Stimulated activated CD8-positive, alpha-beta memory T cell treated with anti-CD3 and anti-CD28 coated beads, Interleukin-12 subunit alpha, Interleukin-12 subunit beta, amount 100 ng/mL, for 4 hours (primary cell): ENCODE measurements at regions not wholly inside any gene's neighbourhood (a gene's known extent, or its start where the extent isn't known, plus 50 kb on each side); places are given as distances from the start of the nearest gene placed in this dataset.
"Not testable (repeated sequence)": the region's sequence is repeated elsewhere in the genome, so short reads cannot be mapped to it uniquely, and the experiment has no call there.

Source experiments
- DNase-seq: peaks from one replicate; pipeline ENCODE4 v3.0.0-alpha.2; 2020; ENCODE audit warnings: low read depth

DNA sequence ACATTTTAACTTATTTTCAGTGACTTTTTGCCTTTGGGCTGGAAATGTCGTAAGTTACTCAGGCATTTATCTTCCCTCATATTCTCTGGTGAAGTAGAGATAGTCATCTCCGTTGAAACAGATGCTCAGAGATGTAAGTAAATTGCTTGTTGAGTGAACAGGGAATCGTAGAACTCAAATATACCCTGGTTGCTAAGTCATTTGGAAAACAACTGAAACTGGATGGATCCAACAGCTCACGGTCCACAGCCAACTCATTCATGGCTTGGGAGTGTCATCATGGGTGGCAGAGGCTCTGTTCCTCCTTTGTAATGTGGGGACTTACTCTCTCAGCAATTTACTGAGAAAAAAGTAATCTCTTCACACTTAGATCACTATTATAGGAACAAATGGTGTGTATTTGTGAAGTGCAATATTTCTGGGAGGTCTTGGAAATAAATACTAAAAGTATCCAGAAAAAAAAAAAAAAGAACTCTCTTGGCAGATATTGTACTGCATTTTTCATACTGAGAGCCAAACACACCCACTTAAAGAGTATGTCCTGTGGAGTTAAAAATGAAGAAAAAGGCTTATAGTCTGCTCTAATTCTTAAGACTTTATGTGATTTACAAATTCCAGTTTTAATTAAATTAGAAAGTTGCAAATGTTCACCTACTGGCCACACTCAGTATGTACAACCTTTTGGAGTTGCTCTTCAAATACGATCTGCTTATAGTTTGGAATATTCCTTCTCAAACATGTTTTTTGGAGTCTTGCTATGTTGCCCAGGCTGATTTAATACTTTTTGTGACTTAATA lies 107.4 kb downstream of the LEPR start:
- no peak for DNase-seq

DNA sequence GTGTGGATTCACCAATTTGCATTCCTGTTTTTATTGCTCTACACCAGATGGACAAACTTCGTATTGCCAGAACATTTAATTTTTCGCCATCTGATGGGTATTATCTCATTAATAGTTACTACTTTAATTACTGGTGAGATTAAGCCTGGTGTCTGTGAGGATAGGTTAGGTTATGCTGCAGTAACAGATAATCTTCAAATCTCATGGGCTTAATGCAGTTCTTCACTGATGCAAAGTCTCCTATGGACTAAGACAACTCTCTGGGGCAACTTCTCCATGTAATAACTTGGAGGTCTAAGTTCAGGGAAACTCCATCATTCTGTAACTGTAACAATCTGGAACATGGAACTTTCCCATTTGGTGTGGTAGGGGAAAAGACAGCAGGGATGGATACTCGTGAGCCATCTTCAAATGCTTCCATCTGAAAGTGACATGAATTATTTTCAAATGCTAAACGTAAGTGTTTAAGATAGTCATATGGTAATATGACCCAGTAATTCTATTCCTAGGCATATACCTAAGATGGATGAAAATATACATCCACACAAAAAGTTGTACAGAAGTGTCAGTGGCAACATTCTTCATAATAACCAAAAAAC lies 111.6 kb downstream of the LEPR start:
- DNase-seq, result no peak

DNA sequence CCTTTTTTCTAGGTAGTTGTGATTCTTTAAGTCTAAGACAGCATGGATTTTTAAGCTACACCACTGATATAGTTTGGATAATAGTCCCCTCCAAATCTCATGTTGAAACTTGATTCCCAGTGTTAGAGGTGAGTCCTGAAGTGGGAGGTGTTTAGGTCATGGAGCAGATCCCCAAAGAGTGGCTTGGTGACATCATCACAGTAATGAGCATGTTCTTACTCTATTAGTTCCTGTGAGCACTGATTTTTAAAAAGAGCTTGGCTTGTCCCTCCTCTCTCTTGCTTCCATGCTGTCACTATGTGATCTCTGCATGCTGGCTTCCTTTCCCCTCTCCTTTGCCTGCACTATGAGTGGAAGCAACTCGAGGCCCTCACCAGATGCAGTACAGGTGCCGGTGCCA lies 115.5 kb downstream of the LEPR start:
- no peak for DNase-seq

DNA sequence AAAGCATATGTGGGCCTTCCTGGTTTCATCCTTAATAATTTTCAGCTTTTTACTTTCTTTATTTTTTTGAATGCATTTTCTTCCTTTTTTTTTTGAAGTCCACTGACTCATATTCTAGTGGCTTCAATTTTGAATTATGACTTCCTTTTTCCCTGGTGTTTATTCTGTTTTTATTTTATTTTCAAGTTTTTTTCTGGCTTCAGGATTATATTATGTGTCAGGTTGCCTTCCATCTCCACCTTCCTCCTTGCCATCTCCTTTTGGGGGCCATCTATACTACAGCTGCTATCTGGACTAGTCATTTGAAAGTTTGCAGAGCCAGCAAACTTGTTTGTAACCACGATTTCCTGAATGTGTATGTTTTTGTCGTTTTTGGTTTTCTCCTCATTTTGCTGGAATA lies 117.6 kb downstream of the LEPR start:
- DNase-seq, result no peak

DNA sequence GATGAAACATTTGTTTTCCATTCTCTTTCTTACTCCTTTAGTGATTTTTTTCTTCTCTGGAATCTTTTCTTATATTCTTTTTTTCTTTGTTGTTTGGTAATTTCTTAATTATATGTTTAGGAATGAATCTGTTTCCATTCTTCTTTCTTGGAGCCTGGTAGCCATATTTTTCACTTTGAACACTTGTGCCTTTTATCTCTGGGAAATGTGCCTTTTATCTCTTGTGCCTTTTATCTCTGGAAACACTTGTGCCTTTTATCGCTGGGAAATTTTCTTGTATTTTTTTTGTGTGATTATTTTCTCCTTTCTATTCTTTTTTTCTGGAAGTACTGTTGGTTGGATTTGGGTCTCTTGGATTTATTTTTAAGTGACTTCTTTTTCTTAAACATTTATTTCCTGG lies 118.2 kb downstream of the LEPR start:
- DNase-seq, result no peak

DNA sequence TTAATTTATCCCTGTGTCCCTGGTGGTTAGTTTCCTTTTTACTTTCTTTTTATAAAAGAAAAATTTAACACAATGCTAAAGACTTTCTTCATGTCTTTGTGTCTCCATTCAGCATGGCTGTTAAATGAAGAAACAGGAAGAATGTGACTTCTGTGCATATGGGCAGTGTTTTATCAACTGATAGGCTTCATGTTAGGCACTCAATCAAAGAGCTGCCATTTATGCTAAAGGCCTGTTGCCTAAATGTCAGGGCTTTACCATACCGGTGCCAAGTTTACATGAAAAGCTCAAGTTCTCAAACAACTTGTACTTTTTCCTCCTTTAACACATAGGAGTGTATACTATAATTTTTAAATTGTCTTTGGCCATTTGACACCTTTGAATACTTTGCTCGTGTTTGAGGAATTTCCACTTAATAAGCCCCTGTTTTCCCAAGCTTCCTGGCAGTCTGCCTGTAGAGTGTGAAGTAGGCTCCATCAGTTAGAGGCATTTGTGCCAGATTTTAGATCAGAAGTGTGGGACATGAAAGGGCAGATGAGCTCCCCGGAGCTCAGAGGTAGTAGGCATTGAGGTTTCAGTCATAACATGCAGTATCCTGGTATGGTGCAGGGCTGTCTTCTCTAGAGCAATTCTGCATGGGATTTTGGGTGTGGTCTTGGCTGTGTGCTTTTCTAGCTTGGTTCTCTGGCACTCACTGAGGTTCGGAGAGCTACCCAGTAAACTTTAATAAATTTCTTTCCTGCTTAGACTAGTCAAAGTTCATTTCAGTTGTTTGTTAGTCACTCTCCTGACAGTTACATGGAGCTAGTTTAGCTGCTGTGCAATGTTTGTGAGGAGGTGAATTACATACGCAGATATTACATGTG lies 119.0 kb downstream of the LEPR start:
- no peak for DNase-seq

DNA sequence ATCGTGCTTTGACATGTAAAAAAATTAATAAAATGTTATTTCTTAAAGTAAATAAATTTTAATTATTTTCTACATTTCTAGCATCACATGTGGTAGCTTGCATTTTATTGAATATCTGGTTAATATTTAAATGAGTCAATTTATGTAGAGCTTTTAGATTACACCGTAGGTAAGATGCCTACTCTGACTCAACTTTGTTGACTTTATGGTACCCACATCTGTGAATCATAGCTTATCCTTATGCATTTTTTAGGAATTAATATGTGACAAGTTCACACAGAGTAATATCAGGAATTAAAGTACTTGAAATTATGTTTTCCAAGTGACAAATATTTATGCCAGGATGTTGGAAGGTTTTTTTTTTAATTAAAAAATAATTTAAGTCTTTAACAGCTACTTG lies 120.7 kb downstream of the LEPR start:
- no peak for DNase-seq

DNA sequence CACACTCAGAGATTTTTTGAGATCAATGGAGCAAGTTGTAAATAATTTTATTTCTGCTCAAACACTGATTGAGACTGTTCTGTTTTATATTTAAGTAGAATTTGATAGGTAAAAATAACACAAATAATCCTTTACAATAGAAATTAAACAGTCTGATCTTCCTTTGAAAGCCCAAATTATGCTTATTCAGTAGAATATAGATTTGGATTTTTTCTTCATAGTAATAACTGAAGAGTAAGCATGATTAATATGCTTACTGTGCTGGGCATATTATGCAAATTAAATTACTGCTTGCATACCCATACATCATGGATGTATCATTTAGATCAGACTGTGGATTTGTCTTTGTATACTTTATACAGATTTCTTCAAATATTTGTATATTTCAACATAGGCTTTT lies 121.4 kb downstream of the LEPR start:
- no peak for DNase-seq

DNA sequence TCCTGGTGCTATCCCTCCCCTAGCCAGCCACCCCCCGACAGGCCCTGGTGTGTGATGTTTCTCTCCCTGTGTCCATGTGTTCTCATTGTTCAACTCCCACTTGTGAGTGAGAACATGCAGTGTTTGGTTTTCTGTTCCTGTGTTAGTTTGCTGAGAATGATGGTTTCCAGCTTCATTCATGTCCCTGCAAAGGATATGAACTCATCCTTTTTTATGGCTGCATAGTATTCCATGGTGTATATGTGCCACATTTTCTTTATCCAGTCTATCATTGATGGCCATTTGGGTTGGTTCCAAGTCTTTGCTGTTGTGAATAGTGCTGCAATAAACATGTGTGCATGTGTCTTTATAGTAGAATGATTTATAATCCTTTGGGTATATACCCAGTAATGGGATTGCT lies 122.1 kb downstream of the LEPR start:
- DNase-seq, result not testable (repeated sequence)

DNA sequence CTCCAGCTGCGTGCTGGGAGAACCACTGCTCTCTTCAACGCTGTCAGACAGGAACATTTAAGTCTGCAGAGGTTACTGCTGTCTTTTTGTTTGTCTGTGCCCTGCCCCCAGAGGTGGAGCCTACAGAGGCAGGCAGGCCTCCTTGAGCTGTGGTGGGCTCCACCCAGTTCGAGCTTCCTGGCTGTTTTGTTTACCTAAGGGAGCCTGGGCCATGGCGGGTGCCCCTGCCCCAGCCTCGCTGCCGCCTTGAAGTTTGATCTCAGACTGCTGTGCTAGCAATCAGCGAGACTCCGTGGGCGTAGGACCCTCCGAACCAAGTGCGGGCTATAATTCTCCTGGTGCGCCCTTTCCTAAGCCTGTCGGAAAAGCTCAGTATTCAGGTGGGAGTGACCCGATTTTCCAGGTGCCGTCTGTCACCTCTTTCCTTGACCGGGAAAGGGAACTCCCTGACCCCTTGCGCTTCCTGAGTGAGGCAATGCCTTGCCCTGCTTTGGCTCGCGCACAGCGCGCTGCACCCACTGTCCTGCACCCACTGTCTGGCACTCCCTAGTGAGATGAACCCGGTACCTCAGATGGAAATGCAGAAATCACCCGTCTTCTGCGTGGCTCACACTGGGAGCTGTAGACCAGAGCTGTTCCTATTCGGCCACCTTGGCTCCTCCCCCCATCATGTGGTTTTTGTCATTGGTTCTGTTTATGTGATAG lies 130.0 kb downstream of the LEPR start:
- DNase-seq, result not testable (repeated sequence)

DNA sequence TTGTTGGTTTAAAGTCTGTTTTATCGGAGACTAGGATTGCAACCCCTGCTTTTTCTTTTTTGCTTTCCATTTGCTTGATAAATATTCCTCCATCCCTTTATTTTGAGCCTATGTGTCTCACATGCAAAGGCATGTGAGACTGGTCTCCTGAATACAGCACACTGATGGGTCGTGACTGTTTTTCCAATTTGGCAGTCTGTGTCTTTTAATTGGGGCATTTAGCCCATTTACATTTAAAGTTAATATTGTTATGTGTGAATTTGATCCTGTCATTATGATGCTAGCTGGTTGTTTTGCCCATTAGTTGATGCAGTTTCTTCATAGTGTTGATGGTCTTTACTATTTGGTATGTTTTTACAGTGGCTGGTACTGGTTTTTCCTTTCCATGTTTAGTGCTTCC lies 132.0 kb downstream of the LEPR start:
- DNase-seq, result not testable (repeated sequence)

DNA sequence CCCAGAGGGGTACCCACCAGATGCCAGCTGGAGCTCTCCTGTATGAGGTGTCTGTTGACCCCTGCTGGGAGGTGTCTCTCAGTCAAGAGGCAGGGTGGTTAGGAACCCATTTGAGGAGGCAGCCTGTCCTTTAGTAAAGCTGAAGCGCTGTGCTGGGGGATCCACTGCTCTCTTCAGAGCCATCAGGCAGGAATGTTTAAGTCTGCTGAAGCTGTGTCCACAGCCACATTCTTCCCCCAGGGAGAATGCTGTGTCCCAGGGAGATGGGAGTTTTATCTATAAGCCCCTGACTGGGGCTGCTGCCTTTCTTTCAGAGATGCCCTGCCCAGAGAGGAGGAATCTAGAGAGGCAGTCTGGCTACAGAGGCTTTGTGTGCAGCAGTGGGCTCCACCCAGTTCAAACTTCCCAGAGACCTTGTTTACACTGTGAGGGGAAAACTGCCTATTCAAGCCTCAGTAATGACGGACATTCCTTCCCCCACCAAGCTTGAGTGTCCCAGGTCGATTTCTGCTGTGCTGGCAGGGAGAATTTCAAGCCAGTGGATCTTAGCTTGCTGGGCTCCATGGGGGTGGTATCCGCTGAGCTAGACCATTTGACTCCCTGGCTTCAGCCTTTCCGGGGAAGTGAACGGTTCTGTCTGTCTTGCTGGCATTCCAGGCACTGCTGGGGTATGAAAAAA lies 133.8 kb downstream of the LEPR start:
- not testable (repeated sequence) for DNase-seq

DNA sequence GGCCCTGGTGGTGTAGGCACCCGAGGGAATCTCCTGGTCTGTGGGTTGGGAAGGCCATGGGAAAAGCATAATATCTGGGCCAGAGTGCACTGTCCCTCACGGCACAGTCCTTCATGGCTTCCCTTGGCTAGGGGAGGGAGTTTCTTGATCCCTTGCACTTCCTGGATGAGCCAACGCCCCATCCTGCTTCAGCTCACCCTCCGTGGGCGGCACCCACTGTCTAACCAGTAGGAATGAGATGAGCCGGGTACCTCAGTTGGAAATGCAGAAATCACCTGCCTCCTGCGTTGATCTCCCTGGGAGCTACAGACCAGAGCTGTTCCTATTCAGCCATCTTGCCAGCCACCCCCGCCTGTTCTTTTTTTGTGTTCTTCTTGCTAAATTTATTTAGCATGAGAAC lies 134.4 kb downstream of the LEPR start:
- no peak for DNase-seq

DNA sequence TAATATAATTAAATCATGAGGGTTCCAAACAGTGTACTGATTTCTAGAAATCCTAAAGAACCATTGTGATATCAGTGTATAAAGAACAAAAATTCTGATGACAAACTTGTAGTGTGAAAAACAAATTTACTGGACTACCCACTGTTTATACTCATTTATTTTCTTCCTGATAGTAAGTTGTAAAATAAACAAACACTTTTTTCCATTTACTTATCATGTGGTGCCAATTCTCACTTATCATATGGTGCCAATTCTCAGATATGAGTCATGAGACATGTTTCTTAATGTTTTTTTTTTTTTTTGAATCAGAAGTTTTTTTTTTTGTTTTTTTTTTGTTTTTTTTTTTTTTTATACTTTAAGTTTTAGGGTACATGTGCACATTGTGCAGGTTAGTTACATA lies 137.7 kb downstream of the LEPR start:
- no peak for DNase-seq

DNA sequence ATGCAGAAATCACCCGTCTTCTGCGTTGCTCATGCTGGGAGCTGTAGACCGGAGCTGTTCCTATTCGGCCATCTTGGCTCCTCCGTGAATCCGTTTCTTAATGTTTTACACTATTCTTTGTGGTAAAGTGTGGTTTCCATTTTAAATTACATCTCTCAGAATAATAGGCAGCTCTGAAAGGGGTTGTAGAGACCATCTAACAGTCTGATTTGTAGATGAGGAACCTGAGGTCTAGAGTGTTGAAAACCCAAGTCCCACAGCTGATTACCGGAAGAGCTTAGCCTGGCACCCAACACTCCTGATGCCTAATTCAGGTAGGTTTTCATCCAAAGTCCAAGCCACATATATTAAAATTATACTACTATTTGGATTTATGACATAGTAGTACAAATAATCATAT lies 144.0 kb downstream of the LEPR start:
- no peak for DNase-seq

DNA sequence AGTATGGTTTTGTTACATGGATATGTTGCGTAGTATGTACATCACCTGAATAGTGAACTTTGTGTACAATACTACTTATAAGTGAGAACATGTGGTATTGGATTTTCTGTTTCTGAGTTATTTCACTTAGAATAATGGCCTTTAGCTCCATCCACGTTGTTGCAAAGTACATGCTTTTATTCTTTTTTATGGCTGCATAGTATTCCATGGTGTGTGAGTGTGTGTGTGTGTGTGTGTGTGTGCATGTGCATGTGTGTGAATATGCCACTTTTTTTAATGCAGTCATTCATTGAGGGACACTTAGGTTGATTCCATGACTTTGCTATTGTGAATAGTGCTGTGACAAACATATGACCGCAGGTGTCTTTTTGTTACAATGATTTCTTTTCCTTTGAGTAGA lies 147.8 kb downstream of the LEPR start:
- no peak for DNase-seq

DNA sequence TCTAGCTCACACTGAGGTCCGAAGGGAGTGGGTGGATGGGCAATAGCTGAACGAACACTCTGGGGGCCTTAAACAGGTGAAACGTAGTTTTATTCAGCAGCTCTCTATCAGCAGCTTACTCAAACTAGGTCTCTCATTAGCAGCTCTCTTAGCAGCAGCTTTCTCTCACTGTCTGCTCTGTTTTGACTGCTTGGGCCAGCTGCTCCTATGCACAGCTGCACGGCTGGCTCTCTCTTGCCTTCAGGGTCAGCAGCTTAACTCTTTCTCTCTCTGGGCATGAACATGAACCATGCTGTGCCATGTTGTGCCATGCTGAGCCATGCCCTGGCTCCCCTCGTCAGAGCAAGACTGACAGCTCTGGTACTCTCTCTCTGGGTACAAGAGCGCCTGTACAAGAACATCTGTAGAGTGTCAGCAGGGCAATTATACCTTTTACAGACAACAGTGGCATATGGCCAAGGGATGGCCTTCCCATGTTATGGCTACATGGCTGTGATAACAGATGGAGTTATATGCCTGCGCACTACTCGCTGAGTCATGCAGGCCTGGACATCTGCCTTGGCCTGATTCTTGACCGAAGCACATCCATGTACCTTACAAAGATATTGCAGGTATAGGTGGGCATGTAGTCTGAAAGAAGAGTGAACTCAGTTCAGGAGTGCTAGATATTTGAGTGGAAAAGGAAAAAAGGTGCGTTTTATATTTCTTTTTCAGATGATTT lies 152.4 kb downstream of the LEPR start:
- DNase-seq, result no peak

DNA sequence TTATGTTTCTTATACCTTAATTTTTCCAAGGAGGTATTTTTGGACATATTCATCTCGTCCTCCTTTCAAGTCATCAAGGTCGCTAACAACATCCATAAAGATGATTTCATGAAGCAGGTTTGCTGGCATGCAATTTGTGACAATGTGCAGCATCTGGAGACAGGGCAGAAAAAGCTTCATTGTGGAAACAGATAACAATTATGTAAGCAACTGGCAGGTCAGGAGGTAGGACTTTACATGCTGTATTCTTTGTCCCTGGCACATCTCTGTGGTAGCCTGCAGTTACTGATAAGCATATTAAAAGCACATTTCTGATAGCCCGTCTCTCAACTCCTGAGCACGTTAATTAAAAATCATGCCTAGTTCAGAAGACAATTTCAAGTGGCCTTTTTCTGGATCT lies 156.8 kb downstream of the LEPR start:
- DNase-seq, result no peak

DNA sequence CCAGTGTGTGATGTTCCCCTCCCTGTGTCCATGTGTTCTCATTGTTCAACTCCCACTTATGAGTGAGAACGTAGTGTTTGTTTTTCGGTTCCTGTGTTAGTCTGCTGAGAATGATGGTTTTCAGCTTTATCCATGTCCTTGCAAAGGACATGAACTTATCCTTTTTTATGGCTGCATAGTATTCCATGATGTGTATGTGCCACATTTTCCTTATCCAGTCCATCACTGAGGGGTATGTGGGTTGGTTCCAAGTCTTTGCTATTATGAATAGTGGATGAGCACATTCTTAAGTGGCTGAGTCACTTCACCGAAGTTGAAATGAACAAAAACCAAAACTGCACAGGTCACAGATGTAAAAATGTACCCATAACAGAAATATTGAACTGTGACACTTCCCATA lies 157.5 kb downstream of the LEPR start:
- DNase-seq, result not testable (repeated sequence)

DNA sequence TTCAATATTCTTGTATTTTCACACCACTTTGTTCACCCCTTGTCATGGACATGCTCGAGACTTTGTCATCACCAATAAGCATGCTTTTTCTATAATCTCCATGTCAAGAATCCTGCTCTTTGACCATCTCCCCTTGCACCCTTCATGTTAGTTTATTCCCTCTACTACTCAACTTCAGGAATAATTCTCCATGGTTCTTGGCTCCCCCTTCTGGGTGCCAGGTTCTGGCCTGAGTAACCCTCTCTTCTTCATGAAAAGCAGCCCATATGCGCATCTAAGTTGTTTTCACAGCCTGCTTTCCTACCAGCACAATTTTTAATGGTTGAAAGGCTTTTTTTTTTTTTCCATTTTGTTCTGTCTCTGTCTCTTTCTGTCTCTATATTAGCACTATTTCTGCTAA lies 160.7 kb downstream of the LEPR start:
- DNase-seq, result no peak

DNA sequence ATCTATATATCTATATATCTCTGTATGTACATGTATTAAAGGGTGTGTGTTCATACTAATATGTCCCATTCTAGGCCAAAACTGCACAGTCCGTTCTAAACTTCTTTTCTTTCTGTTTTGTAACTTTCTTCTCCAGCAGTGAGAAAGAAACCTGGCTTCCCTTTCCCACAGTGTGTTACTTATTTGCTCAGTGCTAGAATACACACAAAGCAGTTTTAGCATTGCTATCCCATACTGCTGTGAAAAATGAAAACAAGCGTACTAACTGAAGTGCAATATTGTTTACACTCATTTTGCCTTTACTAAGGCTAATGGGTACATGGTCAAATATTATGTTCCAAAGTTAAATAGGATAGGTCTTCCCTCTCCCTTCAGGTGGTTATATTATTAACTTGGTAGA lies 163.9 kb downstream of the LEPR start:
- DNase-seq, result no peak
